Urothelium cell line (cell line): ENCODE measurements at regions not wholly inside any gene's neighbourhood (a gene's known extent, or its start where the extent isn't known, plus 50 kb on each side); places are given as distances from the start of the nearest gene placed in this dataset.
A peak's percentile ranks its signal among the peaks of the same experiment; 100 is the strongest.

ENCODE experiments used
- DNase-seq: peaks from one replicate; pipeline ENCODE4 v3.0.0; 2011; ENCODE audit warnings: low spot score, mixed read lengths
- FAIRE-seq: peaks from 2 replicates; lab custom pipeline; 2011; peaks lifted over from hg19 to GRCh38; lab: Jason Lieb, UNC

GRCh38 chr11:19442554-19442910 lies 201.8 kb upstream of the E2F8 start:
- no peak for FAIRE-seq
- DNase-seq: no peak

- FAIRE-seq (no peak), DNase-seq (peak; percentile 90)
These were observed 201.2 kb upstream of the E2F8 start for GRCh38 chr11:19441752-19442553.

GRCh38 chr11:19441288-19441687 lies 200.5 kb upstream of the E2F8 start:
- FAIRE-seq (no peak), DNase-seq (no peak)

GRCh38 chr11:19437760-19438159 lies 197.0 kb upstream of the E2F8 start:
- DNase-seq (peak; percentile 70), FAIRE-seq (no peak)

GRCh38 chr11:19436932-19437331 lies 196.2 kb upstream of the E2F8 start:
- DNase-seq: no peak

GRCh38 chr11:19435306-19435989 lies 194.7 kb upstream of the E2F8 start:
- DNase-seq: no peak
- no peak for FAIRE-seq

More at GRCh38 chr11:19436932-19437331, 196.2 kb upstream of the E2F8 start:
- no peak for FAIRE-seq

- no peak for FAIRE-seq
These were observed 193.0 kb upstream of the E2F8 start for GRCh38 chr11:19433791-19434190.

GRCh38 chr11:19433367-19433766 lies 192.6 kb upstream of the E2F8 start:
- FAIRE-seq (no peak), DNase-seq (no peak)

More at GRCh38 chr11:19433791-19434190, 193.0 kb upstream of the E2F8 start:
- DNase-seq: no peak

GRCh38 chr11:19432370-19433061 lies 191.8 kb upstream of the E2F8 start:
- DNase-seq (no peak), FAIRE-seq (no peak)

- FAIRE-seq (no peak), DNase-seq (no peak)
These were observed 190.1 kb upstream of the E2F8 start for GRCh38 chr11:19430754-19431398.

- FAIRE-seq (no peak), DNase-seq (no peak)
These were observed 189.6 kb upstream of the E2F8 start for GRCh38 chr11:19430346-19430745.

- FAIRE-seq: no peak
- DNase-seq: no peak
These were observed 188.5 kb upstream of the E2F8 start for GRCh38 chr11:19429108-19429760.

GRCh38 chr11:19428206-19429002 lies 187.7 kb upstream of the E2F8 start:
- no peak for DNase-seq
- no peak for FAIRE-seq

GRCh38 chr11:19426756-19427403 lies 186.1 kb upstream of the E2F8 start:
- DNase-seq (no peak), FAIRE-seq (no peak)

GRCh38 chr11:19426011-19426755 lies 185.4 kb upstream of the E2F8 start:
- no peak for DNase-seq
- FAIRE-seq: no peak

GRCh38 chr11:19422276-19422675 lies 181.5 kb upstream of the E2F8 start:
- FAIRE-seq (no peak), DNase-seq (no peak)

- DNase-seq (no peak), FAIRE-seq (no peak)
These were observed 180.3 kb upstream of the E2F8 start for GRCh38 chr11:19420868-19421533.

- FAIRE-seq (no peak), DNase-seq (peak; percentile 39)
These were observed 179.1 kb upstream of the E2F8 start for GRCh38 chr11:19419808-19420207.
